ENCODE measurements at regions not wholly inside any gene's neighbourhood (a gene's known extent, or its start where the extent isn't known, plus 50 kb on each side); places are given as distances from the start of the nearest gene placed in this dataset.
"Not testable (repeated sequence)": the region's sequence is repeated elsewhere in the genome, so short reads cannot be mapped to it uniquely, and the experiment has no call there.

GRCh38 chrX:149420566-149420965, 84.5 kb downstream of the IDS start:
- not testable (repeated sequence) for DNase-seq (ENCODE audit: low spot score)

- DNase-seq (ENCODE audit: low spot score): no peak
These were observed 107.1 kb downstream of the IDS start for GRCh38 chrX:149398027-149398426.

- DNase-seq (ENCODE audit: low spot score): no peak
These were observed 112.2 kb downstream of the IDS start for GRCh38 chrX:149392921-149393320.

GRCh38 chrX:149383852-149384251, 121.3 kb downstream of the IDS start:
- no peak for DNase-seq (ENCODE audit: low spot score)

- DNase-seq (ENCODE audit: low spot score): no peak
These were observed 130.4 kb downstream of the IDS start for GRCh38 chrX:149374751-149375150.

- DNase-seq (ENCODE audit: low spot score): no peak
These were observed 132.2 kb downstream of the IDS start for GRCh38 chrX:149372866-149373265.

GRCh38 chrX:149371986-149372385, 133.1 kb downstream of the IDS start:
- DNase-seq (ENCODE audit: low spot score): no peak

GRCh38 chrX:149370097-149370496, 135.0 kb downstream of the IDS start:
- no peak for DNase-seq (ENCODE audit: low spot score)

- no peak for DNase-seq (ENCODE audit: low spot score)
These were observed 139.6 kb downstream of the IDS start for GRCh38 chrX:149365552-149365951.

GRCh38 chrX:149365061-149365460, 140.0 kb downstream of the IDS start:
- DNase-seq (ENCODE audit: low spot score): no peak

- DNase-seq (ENCODE audit: low spot score): no peak
These were observed 141.1 kb downstream of the IDS start for GRCh38 chrX:149363965-149364364.

GRCh38 chrX:149346306-149346705, 158.8 kb downstream of the IDS start:
- DNase-seq (ENCODE audit: low spot score): no peak

- no peak for DNase-seq (ENCODE audit: low spot score)
These were observed 182.8 kb downstream of the IDS start for GRCh38 chrX:149322316-149322715.

GRCh38 chrX:149313871-149314371, 191.2 kb downstream of the IDS start:
- no peak for DNase-seq (ENCODE audit: low spot score)

- no peak for DNase-seq (ENCODE audit: low spot score)
These were observed 192.1 kb downstream of the IDS start for GRCh38 chrX:149312988-149313387.

GRCh38 chrX:149312097-149312496, 193.0 kb downstream of the IDS start:
- DNase-seq (ENCODE audit: low spot score): no peak

- DNase-seq (ENCODE audit: low spot score): no peak
These were observed 202.4 kb downstream of the IDS start for GRCh38 chrX:149302705-149303104.

- DNase-seq (ENCODE audit: low spot score): no peak
These were observed 207.0 kb downstream of the IDS start for GRCh38 chrX:149298111-149298510.

- no peak for DNase-seq (ENCODE audit: low spot score)
These were observed 209.0 kb downstream of the IDS start for GRCh38 chrX:149296092-149296491.

GRCh38 chrX:149286940-149287349, 218.2 kb downstream of the IDS start:
- peak; percentile 27 for DNase-seq (ENCODE audit: low spot score)

GRCh38 chrX:149284616-149285015, 220.5 kb downstream of the IDS start:
- DNase-seq (ENCODE audit: low spot score): no peak

GRCh38 chrX:149283853-149284252, 221.3 kb downstream of the IDS start:
- no peak for DNase-seq (ENCODE audit: low spot score)

GRCh38 chrX:149282909-149283308, 222.2 kb downstream of the IDS start:
- DNase-seq (ENCODE audit: low spot score): no peak

- no peak for DNase-seq (ENCODE audit: low spot score)
These were observed 225.1 kb downstream of the IDS start for GRCh38 chrX:149280011-149280410.

GRCh38 chrX:149275836-149276235, 229.3 kb downstream of the IDS start:
- DNase-seq (ENCODE audit: low spot score): no peak

Measured in LoVo (cell line).